ENCODE measurements at regions not wholly inside any gene's neighbourhood (a gene's known extent, or its start where the extent isn't known, plus 50 kb on each side); places are given as distances from the start of the nearest gene placed in this dataset.
"Not testable (repeated sequence)": the region's sequence is repeated elsewhere in the genome, so short reads cannot be mapped to it uniquely, and the experiment has no call there.

DNA sequence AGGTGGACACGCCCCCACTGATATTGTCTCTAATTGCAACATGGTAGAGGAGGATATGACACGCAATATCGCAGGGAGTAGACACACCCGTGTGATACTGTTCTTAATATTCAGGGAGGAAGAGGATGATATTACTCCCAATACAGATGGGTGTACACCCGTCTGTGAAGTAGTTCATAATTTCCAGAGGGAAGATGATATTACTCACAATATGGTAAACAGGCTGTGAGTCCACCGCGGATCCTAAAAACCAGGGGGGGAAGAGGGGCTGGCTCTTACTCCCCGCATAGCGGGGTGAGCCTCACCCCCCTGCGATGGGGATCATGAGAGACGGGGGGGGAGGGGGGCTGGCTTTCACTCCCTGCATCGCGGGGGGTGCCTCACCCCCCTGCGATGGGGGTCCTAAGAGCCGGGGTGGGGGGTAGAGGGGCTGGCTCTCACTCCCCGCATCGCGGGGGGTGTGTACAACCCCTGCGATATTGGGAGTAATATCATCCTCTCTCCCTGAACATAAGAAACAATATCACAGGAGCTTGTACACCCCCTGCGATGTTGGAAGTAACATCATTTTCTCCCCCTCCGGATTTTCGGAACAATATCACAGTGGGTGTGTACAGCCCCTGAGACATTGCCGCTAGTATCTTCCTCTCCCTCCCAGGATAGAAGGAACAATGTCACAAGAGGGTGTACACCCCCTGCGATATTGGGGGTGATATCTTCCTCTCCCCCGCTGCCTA is 52.2 kb upstream of the FRG2C start:
- not testable (repeated sequence) for DNase-seq

Measured in NCI-H2171 treated with DMSO at 0.1 percent for 48 hours (cell line).